ENCODE measurements at regions not wholly inside any gene's neighbourhood (a gene's known extent, or its start where the extent isn't known, plus 50 kb on each side); places are given as distances from the start of the nearest gene placed in this dataset.

DNA sequence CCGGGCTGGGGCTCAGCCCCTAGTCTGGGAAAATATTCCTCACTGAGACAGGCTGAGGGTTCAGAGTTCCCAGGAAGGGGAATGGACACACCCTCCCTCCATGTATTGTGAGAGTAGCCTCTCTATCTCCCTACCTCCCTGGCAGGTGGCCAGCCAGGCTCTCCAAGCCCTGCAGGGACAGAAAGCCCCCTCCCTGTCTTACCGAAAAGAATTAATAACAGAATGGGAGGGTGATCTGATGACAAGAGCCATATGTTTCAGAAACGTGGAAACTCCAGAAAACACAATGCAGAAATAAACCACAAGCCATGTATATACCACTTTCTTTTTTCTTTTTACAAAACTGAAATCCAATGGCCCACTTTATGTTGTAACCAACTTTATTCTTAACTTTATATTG lies 140.0 kb downstream of the CHST1 start:
- TF ChIP-seq, protein P1, sequence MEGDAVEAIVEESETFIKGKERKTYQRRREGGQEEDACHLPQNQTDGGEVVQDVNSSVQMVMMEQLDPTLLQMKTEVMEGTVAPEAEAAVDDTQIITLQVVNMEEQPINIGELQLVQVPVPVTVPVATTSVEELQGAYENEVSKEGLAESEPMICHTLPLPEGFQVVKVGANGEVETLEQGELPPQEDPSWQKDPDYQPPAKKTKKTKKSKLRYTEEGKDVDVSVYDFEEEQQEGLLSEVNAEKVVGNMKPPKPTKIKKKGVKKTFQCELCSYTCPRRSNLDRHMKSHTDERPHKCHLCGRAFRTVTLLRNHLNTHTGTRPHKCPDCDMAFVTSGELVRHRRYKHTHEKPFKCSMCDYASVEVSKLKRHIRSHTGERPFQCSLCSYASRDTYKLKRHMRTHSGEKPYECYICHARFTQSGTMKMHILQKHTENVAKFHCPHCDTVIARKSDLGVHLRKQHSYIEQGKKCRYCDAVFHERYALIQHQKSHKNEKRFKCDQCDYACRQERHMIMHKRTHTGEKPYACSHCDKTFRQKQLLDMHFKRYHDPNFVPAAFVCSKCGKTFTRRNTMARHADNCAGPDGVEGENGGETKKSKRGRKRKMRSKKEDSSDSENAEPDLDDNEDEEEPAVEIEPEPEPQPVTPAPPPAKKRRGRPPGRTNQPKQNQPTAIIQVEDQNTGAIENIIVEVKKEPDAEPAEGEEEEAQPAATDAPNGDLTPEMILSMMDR (conservative IDR thresholded peaks at IDR 0.05; ENCODE audit: low read depth, low read length) = no peak
- no peak for DNase-seq (ENCODE audit: low read depth)
- no peak overlapping the region for H3K4me3 ChIP-seq (ENCODE audit: low read depth, low read length)

DNA sequence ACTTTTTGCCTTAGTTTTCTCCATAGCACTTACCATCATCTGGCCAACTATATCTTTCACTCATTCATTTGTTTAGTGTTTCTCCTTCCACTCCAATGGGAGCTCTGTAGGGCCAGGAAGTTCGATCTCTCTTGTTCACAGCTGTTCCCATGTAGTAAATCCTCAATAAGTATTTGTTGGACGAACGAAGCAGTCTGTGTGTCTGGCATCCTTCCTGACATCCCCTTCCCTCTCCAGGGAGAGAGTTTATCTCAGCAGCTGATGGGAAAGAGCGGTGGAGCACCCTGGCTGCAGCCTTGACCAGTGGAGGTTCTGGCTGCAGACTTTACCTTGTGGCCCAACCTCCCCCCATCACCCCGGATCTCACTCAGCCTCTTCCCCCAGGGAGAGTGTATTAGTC lies 141.7 kb downstream of the CHST1 start:
- no peak for DNase-seq (ENCODE audit: low read depth)
- TF ChIP-seq, protein P1 (conservative IDR thresholded peaks at IDR 0.05; ENCODE audit: low read depth, low read length) = no peak

DNA sequence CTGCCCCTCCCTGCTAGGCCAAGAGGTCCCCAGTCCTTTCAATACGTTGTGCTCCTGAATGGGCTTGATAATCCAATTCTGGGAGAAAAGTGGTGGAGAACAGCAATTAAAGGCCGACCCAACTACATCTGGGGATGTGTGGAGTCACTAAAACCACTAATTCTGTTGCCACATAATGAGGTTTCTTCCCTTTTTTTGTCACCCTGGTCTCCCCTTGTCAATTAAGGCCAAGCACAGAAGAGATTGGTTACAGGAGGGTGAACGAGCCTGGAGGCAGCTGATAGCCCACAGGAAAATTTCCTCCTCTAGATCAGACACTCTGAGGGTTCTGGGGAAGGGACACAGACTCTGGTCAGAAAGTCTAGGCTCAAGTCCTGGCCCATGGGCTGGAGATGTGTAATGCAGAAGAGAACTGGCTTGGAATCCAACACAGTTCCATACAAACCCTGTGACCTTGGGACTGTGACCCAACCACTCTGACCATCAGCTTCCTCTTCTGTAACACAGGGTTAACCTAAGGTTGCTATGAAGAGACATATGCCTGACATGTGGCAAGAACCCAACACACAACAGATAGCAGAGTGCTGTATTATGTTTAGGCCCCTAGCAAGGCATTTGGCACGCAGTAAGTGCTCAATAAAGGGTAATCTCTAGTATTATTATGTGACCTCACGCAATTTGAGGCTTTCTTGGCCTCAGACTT lies 146.4 kb downstream of the CHST1 start:
- no peak for DNase-seq (ENCODE audit: low read depth)
- H3K4me3 ChIP-seq (ENCODE audit: low read depth, low read length) = no peak overlapping the region
- TF ChIP-seq, protein P1 (conservative IDR thresholded peaks at IDR 0.05; ENCODE audit: low read depth, low read length) = no peak

More for the DNA sequence above, 141.7 kb downstream of the CHST1 start:
- H3K4me3 ChIP-seq (ENCODE audit: low read depth, low read length) = no peak overlapping the region

DNA sequence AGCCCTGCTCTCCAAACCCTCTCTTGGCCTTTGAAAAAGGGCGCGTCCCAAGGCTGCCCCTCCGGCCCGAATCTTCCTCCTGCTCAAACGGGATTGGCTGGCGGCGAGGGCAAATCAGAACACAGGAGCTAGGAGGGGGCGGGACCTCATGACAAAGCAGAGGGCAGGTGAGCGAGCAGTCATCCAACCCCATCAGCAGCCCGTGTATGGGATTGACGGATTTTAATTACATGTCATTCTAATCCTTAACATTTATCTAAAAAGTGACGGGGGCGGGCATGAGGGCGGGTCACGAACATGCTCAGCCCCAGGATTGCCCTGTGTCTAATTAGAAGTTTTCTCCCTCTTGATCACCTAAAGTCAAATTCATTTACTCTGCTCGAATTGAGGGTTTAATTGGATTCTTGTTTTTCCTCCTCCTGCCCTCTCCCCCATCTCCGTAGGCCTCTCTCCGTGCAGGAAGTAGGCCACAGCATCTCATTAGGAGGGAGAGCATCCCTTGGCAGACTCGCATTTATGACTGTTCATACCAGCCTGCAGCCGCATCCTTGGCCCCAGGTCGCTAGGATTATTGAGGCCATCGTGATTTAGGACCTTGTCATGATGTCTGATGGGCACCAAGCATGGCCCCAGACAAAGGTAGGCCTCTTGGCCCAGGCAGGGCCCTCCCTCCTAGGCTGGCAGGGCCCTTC lies 147.1 kb downstream of the CHST1 start:
- TF ChIP-seq, protein P1 (conservative IDR thresholded peaks at IDR 0.05; ENCODE audit: low read depth, low read length) = no peak

DNA sequence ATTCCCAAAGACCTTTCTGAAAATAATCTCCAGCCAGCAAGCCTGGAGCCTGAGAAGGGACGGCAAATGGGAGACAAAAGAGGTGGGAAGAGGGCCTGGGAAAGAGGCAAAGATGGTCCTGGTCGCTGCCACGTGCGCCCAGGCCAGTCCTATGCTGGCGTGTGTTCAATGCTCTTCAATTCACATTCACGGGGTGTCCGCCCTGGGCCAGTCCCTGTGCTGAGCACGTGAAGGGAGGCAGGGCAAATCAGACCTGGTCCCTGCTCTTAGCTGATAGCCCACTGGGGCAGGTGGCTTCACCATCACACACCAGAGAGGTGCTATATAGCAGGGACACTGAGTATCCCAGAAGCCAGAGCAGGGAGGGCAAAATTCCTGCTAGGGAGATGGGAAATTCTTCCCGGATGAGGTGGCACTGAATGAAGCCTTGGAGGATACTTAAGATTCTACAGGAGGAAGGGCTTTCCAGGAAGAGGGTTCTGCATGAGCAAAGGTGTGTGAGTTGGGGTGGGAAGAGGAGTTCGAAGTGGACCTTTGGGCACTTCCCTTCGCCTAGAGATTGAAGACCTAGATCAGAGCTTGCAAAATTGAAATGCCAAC lies 148.2 kb downstream of the CHST1 start:
- no peak for DNase-seq (ENCODE audit: low read depth)

More for the DNA sequence above, 147.1 kb downstream of the CHST1 start:
- no peak for DNase-seq (ENCODE audit: low read depth)
- no peak overlapping the region for H3K4me3 ChIP-seq (ENCODE audit: low read depth, low read length)

DNA sequence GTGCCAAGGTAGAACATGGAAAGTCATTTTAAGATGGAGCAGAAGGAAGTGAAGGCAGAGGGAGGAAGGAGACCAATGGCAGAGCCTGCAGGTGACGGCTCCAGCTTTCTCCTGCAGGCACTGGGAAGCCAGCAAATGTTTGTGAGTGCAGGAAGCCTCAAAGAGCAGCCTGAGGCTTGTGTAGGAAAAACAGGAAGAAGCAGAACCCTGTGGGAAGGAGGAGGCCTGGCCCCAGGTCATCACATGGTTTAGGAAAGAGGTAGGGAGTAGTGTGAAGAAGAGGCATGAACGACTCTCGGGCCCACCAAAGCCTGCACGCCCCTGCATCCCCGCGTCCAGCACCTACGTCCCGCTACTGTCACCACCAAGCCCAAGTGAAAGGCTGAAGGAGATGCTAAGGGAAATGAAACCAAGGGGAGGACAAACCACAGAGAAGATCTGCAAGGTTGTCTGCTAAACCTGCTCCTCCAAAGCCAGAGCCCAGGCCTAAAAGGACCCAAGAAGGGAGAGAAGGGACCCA lies 151.5 kb downstream of the CHST1 start:
- DNase-seq (ENCODE audit: low read depth) = no peak
- TF ChIP-seq, protein P1 (conservative IDR thresholded peaks at IDR 0.05; ENCODE audit: low read depth, low read length) = no peak
- H3K4me3 ChIP-seq (ENCODE audit: low read depth, low read length) = no peak overlapping the region

More for the DNA sequence above, 148.2 kb downstream of the CHST1 start:
- no peak overlapping the region for H3K4me3 ChIP-seq (ENCODE audit: low read depth, low read length)
- TF ChIP-seq, protein P1 (conservative IDR thresholded peaks at IDR 0.05; ENCODE audit: low read depth, low read length) = no peak
